B cell (primary cell): ENCODE measurements at regions not wholly inside any gene's neighbourhood (a gene's known extent, or its start where the extent isn't known, plus 50 kb on each side); places are given as distances from the start of the nearest gene placed in this dataset.

Experiments
- EZH2 ChIP-seq: IDR thresholded peaks from 2 replicates; pipeline ENCODE4 v1.6.1; 2012; ENCODE audit warnings: borderline replicate concordance, low read depth, mild to moderate bottlenecking, moderate library complexity, low read length; ENCODE audit not compliant: insufficient read depth, poor library complexity, severe bottlenecking
- TF ChIP-seq, protein P1 (sequence below): fragments of 200-600 bp; IDR thresholded peaks from one replicate; pipeline ENCODE4 v1.8.0; 2022; ENCODE audit warnings: antibody characterized with exemption, mild to moderate bottlenecking

DNA sequence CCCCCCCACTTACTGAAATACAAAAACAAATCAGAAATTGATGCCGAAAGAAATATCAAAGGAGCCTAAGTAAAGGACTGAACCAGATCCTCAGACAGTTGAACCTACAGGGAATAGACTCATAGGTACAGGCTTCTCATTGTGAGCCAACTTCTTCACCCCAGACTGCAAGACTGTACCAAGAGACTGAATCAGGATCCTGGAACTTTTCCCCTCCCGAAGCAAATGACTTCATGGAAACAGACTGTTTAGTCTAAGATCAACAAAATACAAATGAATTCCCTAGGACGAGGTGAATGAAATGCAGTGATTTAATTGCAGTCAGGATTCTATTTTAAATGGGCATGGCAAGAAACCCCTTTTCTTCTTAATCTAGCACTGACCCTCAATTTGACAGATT is 53.6 kb upstream of the RNF152 start:
- TF ChIP-seq, protein P1, sequence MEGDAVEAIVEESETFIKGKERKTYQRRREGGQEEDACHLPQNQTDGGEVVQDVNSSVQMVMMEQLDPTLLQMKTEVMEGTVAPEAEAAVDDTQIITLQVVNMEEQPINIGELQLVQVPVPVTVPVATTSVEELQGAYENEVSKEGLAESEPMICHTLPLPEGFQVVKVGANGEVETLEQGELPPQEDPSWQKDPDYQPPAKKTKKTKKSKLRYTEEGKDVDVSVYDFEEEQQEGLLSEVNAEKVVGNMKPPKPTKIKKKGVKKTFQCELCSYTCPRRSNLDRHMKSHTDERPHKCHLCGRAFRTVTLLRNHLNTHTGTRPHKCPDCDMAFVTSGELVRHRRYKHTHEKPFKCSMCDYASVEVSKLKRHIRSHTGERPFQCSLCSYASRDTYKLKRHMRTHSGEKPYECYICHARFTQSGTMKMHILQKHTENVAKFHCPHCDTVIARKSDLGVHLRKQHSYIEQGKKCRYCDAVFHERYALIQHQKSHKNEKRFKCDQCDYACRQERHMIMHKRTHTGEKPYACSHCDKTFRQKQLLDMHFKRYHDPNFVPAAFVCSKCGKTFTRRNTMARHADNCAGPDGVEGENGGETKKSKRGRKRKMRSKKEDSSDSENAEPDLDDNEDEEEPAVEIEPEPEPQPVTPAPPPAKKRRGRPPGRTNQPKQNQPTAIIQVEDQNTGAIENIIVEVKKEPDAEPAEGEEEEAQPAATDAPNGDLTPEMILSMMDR, result no peak
- TF ChIP-seq EZH2, result no peak
